ENCODE measurements at regions not wholly inside any gene's neighbourhood (a gene's known extent, or its start where the extent isn't known, plus 50 kb on each side); places are given as distances from the start of the nearest gene placed in this dataset.

- H3K27ac ChIP-seq, result no peak overlapping the region
- H3K36me3 ChIP-seq, result no peaks in the 10 kb centered on the region
- DNase-seq (ENCODE audit: low spot score in 2 of 2), result no peak
- 46% methylated on average over 2 of the region's 2 CpGs for WGBS
- TF ChIP-seq CTCF (IDR thresholded peaks at IDR 0.05) (no peak), POLR2AphosphoS5 (IDR thresholded peaks at IDR 0.05) (no peak), POLR2A (IDR thresholded peaks at IDR 0.05) (no peak), EP300 (IDR thresholded peaks at IDR 0.05) (no peak)
- no peaks in the 10 kb centered on the region for H3K27me3 ChIP-seq
- no peak overlapping the region for H3K4me3 ChIP-seq
- H3K9me3 ChIP-seq, result no peaks in the 10 kb centered on the region
- no peaks in the 10 kb centered on the region for H3K4me1 ChIP-seq
These were observed 716.8 kb upstream of the GJE1 start for GRCh38 chr6:141415896-141416295.

GRCh38 chr6:141413196-141413595 lies 719.5 kb upstream of the GJE1 start:
- TF ChIP-seq POLR2AphosphoS5 (IDR thresholded peaks at IDR 0.05), result no peak
- TF ChIP-seq EP300 (IDR thresholded peaks at IDR 0.05), result no peak
- TF ChIP-seq CTCF (IDR thresholded peaks at IDR 0.05), result no peak
- no peak for TF ChIP-seq POLR2A (IDR thresholded peaks at IDR 0.05)
- Histone ChIP-seq H3K27ac (no peak overlapping the region), H3K36me3 (no peaks in the 10 kb centered on the region), H3K27me3 (no peaks in the 10 kb centered on the region), H3K4me3 (no peak overlapping the region), H3K9me3 (peaks cover 9% of the 10 kb centered on the region), H3K4me1 (no peaks in the 10 kb centered on the region)
- WGBS, result 61% methylated on average over 1 of the region's 1 CpG
- DNase-seq (ENCODE audit: low spot score in 2 of 2), result no peak

GRCh38 chr6:141406761-141407160 lies 726.0 kb upstream of the GJE1 start:
- peaks cover 10% of the 10 kb centered on the region for H3K9me3 ChIP-seq
- H3K4me1 ChIP-seq, result peaks cover 16% of the 10 kb centered on the region
- DNase-seq (ENCODE audit: low spot score in 2 of 2), result no peak
- TF ChIP-seq POLR2AphosphoS5 (IDR thresholded peaks at IDR 0.05) (no peak), EP300 (IDR thresholded peaks at IDR 0.05) (no peak), CTCF (IDR thresholded peaks at IDR 0.05) (no peak), POLR2A (IDR thresholded peaks at IDR 0.05) (no peak)
- no peak overlapping the region for H3K4me3 ChIP-seq
- H3K27me3 ChIP-seq, result no peaks in the 10 kb centered on the region
- no peak overlapping the region for H3K27ac ChIP-seq
- H3K36me3 ChIP-seq, result no peaks in the 10 kb centered on the region
- 32% methylated on average over 1 of the region's 1 CpG for WGBS

DNA sequence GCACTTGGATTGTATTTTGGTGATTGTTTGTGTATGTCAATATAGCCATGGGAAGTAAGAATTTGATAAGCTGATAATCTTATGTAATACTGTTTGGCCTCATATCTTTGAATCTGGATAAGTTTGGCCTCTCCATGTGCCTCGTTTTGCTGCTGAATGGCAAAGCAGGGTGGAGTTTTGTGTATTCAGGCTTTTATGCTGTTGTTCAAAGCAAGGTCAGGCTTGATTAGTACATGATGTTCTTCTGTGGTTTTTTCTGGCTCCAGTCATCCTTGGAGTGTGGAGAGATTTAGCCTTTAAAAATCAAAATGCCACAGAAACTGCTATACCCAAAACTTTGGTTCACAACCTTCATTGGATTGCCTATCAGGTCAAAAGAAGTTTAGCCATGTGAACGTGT lies 728.9 kb upstream of the GJE1 start:
- peaks cover 17% of the 10 kb centered on the region for H3K4me1 ChIP-seq
- no peaks in the 10 kb centered on the region for H3K36me3 ChIP-seq
- H3K27ac ChIP-seq, result peak overlapping the region; percentile 16
- DNase-seq (ENCODE audit: low spot score in 2 of 2), result no peak
- no peak overlapping the region for H3K4me3 ChIP-seq
- no peak for TF ChIP-seq POLR2A (IDR thresholded peaks at IDR 0.05)
- TF ChIP-seq EP300 (IDR thresholded peaks at IDR 0.05), result no peak
- peak in 1 of 3 donors; percentile 24 for TF ChIP-seq POLR2AphosphoS5 (IDR thresholded peaks at IDR 0.05)
- 39% methylated on average over 2 of the region's 2 CpGs for WGBS
- H3K9me3 ChIP-seq, result peaks cover 8% of the 10 kb centered on the region
- no peaks in the 10 kb centered on the region for H3K27me3 ChIP-seq

DNA sequence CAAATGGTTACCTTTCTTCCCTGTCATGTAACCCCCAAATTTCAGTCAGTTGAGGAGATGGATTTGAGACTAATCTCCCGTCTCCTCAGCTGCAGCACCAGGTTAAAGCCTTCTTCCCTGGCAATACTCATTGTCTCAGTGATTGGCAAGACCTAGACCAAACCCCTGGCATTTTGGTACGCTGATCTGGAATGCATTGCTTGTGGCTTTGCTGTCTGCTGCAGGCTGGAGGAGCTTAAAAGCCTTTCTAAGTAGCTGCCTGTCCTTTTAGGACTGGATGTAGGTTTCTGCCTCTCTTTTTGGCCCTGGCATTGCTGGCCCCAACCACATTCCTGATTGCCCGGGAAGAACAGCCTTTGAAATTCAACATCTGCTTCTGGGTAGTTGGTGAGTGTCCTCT lies 729.6 kb upstream of the GJE1 start:
- no peaks in the 10 kb centered on the region for H3K36me3 ChIP-seq
- WGBS, result 71% methylated on average over 3 of the region's 3 CpGs
- H3K27me3 ChIP-seq, result no peaks in the 10 kb centered on the region
- H3K4me3 ChIP-seq, result no peak overlapping the region
- peaks cover under 1% of the 10 kb centered on the region for H3K9me3 ChIP-seq
- peaks cover 17% of the 10 kb centered on the region for H3K4me1 ChIP-seq
- DNase-seq (ENCODE audit: low spot score in 2 of 2), result no peak
- H3K27ac ChIP-seq, result peak overlapping the region; percentile 16
- no peak for TF ChIP-seq POLR2A (IDR thresholded peaks at IDR 0.05)
- TF ChIP-seq POLR2AphosphoS5 (IDR thresholded peaks at IDR 0.05), result no peak
- TF ChIP-seq EP300 (IDR thresholded peaks at IDR 0.05), result no peak
- no peak for TF ChIP-seq CTCF (IDR thresholded peaks at IDR 0.05)

GRCh38 chr6:141402489-141402888 lies 730.2 kb upstream of the GJE1 start:
- H3K4me1 ChIP-seq, result peaks cover 17% of the 10 kb centered on the region

More at GRCh38 chr6:141402489-141402888, 730.2 kb upstream of the GJE1 start:
- Histone ChIP-seq H3K4me3 (no peak overlapping the region), H3K9me3 (no peaks in the 10 kb centered on the region), H3K36me3 (no peaks in the 10 kb centered on the region), H3K27ac (peak overlapping the region; percentile 16), H3K27me3 (no peaks in the 10 kb centered on the region)
- 47% methylated on average over 2 of the region's 2 CpGs for WGBS
- TF ChIP-seq EP300 (IDR thresholded peaks at IDR 0.05) (no peak), CTCF (IDR thresholded peaks at IDR 0.05) (no peak), POLR2A (IDR thresholded peaks at IDR 0.05) (no peak), POLR2AphosphoS5 (IDR thresholded peaks at IDR 0.05) (no peak)
- DNase-seq (ENCODE audit: low spot score in 2 of 2), result no peak
